Spleen (tissue), 11 donors: ENCODE measurements at regions not wholly inside any gene's neighbourhood (a gene's known extent, or its start where the extent isn't known, plus 50 kb on each side); places are given as distances from the start of the nearest gene placed in this dataset.

Experiments
- DNase-seq: peaks from one replicate; pipeline ENCODE4 v3.0.0-alpha.2; 2020
- H3K27ac ChIP-seq, 8 donors: fragments of 200-600 bp; sonication (generic) in 7 of 8; 1 replicate in 4 of 8; 2 replicates in 4 of 8; pipeline versions ENCODE4 v1.5.0 to v1.8.0; 2016 to 2021; ENCODE audit warnings: inconsistent platforms in 4 of 8, mild to moderate bottlenecking in 4 of 8, moderate library complexity in 1 of 8
- H3K27me3 ChIP-seq, 7 donors: fragments of 200-600 bp; sonication (generic) in 6 of 7; replicated peaks in 1 of 7; 1 replicate in 4 of 7; 2 replicates in 3 of 7; pipeline versions ENCODE4 v1.5.0 to v1.8.0; 2016 to 2021; ENCODE audit warnings: inconsistent platforms in 3 of 7, mild to moderate bottlenecking in 1 of 7
- H3K36me3 ChIP-seq, 6 donors: fragments of 200-600 bp; sonication (generic) in 5 of 6; 1 replicate in 4 of 6; 2 replicates in 2 of 6; pipeline versions ENCODE4 v1.5.0 to v1.8.0; 2016 to 2021; ENCODE audit warnings: inconsistent platforms in 2 of 6
- H3K4me1 ChIP-seq, 6 donors: fragments of 200-600 bp; sonication (generic) in 5 of 6; 1 replicate in 3 of 6; 2 replicates in 3 of 6; pipeline versions ENCODE4 v1.5.0 to v1.8.0; 2016 to 2021; ENCODE audit warnings: inconsistent platforms in 3 of 6
- H3K4me3 ChIP-seq, 8 donors: fragments of 200-600 bp; sonication (generic) in 7 of 8; 1 replicate in 4 of 8; 2 replicates in 4 of 8; pipeline versions ENCODE4 v1.5.0 to v1.8.0; 2016 to 2021; ENCODE audit warnings: inconsistent platforms in 4 of 8, mild to moderate bottlenecking in 4 of 8, moderate library complexity in 2 of 8
- H3K9me3 ChIP-seq, 8 donors: fragments of 200-600 bp; sonication (generic) in 7 of 8; 1 replicate in 4 of 8; 2 replicates in 4 of 8; pipeline versions ENCODE4 v1.5.0 to v1.8.0; 2016 to 2021; ENCODE audit warnings: inconsistent platforms in 4 of 8
- CTCF ChIP-seq, 11 experiments: fragments of 200-600 bp in 7 of 11; fragments of 450-650 bp in 4 of 11; sonication (generic) in 4 of 11; IDR thresholded peaks in 8 of 11; conservative IDR thresholded peaks in 3 of 11; 1 replicate in 7 of 11; 2 replicates in 4 of 11; pipeline versions ENCODE4 v1.4.0 to v1.8.0; 2016 to 2021; ENCODE audit warnings: antibody characterized with exemption in 11 of 11, inconsistent platforms in 4 of 11, mild to moderate bottlenecking in 1 of 11
- POLR2A ChIP-seq, 3 donors: fragments of 450-650 bp; IDR thresholded peaks; one replicate each; pipeline ENCODE4 v1.5.1; 2017; ENCODE audit warnings: antibody characterized with exemption in 3 of 3, mild to moderate bottlenecking in 1 of 3
- POLR2AphosphoS5 ChIP-seq, 3 donors: sonication (generic); formaldehyde crosslinking; IDR thresholded peaks; one replicate each; pipeline ENCODE4 v1.5.1; 2017; ENCODE audit warnings: antibody characterized with exemption in 3 of 3
- WGBS, 5 donors: extraction: QIAGEN DNeasy Blood & Tissue Kit in 3 of 5; methylation state at CpG; one replicate each; pipeline versions ENCODE4 v1.1.5 to v1.1.7; 2013 to 2018; 5-methylcytosine and 5-hydroxymethylcytosine counted together
- intact Hi-C: fragments of 100-400 bp; cut with DNase I; formaldehyde crosslinking; loops from one replicate; pipeline ENCODE4 v1.15.0; 2023; ENCODE audit warnings: low total_unique reads
- donor health status: healthy with polysubstance abuse.
- donor health status: DM: no; HTN: no; CAD: no; lungs with moderate emphysema.
- donor health status: DM: no; HTN: no; CAD: no.
- donor health status: Bipolar disorder and iron deficiency.
- donor health status: healthy.
- donor health status: DM: no; HTN: no; CAD: no.
- donor health status: DM: yes; HTN: yes; CAD: no.

GRCh38 chr13:33509642-33510229 lies 224.2 kb upstream of the STARD13 start:
- no peak overlapping the region for H3K4me3 ChIP-seq
- H3K27me3 ChIP-seq, result no peaks in the 10 kb centered on the region
- H3K27ac ChIP-seq, result peak overlapping the region; percentile 30 to 89 (median 80)
- no peaks in the 10 kb centered on the region for H3K9me3 ChIP-seq
- intact Hi-C loops, result no loop called here
- peaks cover 0 to 13% (median 0%) of the 10 kb centered on the region in 6 donors for H3K4me1 ChIP-seq
- DNase-seq, result peak; percentile 68
- TF ChIP-seq POLR2A (IDR thresholded peaks at IDR 0.05), result peak in 1 of 3 donors; percentile 11
- peak in 2 of 3 donors; percentile 29 to 80 for TF ChIP-seq POLR2AphosphoS5 (IDR thresholded peaks at IDR 0.05)
- peak in 1 of 11 experiments; percentile 22 for TF ChIP-seq CTCF (IDR thresholded peaks at IDR 0.05 in 8 of 11, conservative IDR thresholded peaks at IDR 0.05 in 3 of 11)
- WGBS, 5 donors, result 34 to 55% (median 38%) methylated on average over 5 of the region's 5 CpGs
- no peaks in the 10 kb centered on the region for H3K36me3 ChIP-seq

- no peak for DNase-seq
- Histone ChIP-seq H3K36me3 (no peaks in the 10 kb centered on the region), H3K4me3 (no peak overlapping the region), H3K27me3 (no peaks in the 10 kb centered on the region), H3K4me1 (peaks cover 0 to 13% (median 0%) of the 10 kb centered on the region in 6 donors), H3K9me3 (no peaks in the 10 kb centered on the region), H3K27ac (peak overlapping the region in 7 of 8 donors; percentile 30 to 89 (median 82))
- intact Hi-C loops, result no loop called here
- no peak for TF ChIP-seq POLR2A (IDR thresholded peaks at IDR 0.05)
- TF ChIP-seq CTCF (IDR thresholded peaks at IDR 0.05 in 8 of 11, conservative IDR thresholded peaks at IDR 0.05 in 3 of 11), result no peak
- no peak for TF ChIP-seq POLR2AphosphoS5 (IDR thresholded peaks at IDR 0.05)
Observed at GRCh38 chr13:33510350-33510970, 224.9 kb upstream of the STARD13 start.

GRCh38 chr13:33512880-33513554 lies 227.5 kb upstream of the STARD13 start:
- intact Hi-C loops, result no loop called here
- 72 to 83% (median 77%) methylated on average over 2 of the region's 2 CpGs for WGBS, 5 donors
- Histone ChIP-seq H3K4me3 (no peak overlapping the region), H3K9me3 (no peaks in the 10 kb centered on the region), H3K4me1 (peaks cover 0 to 13% (median 0%) of the 10 kb centered on the region in 6 donors), H3K27me3 (no peaks in the 10 kb centered on the region), H3K27ac (no peak overlapping the region), H3K36me3 (no peaks in the 10 kb centered on the region)
- DNase-seq, result no peak
- no peak for TF ChIP-seq POLR2AphosphoS5 (IDR thresholded peaks at IDR 0.05)
- no peak for TF ChIP-seq POLR2A (IDR thresholded peaks at IDR 0.05)
- TF ChIP-seq CTCF (IDR thresholded peaks at IDR 0.05 in 8 of 11, conservative IDR thresholded peaks at IDR 0.05 in 3 of 11), result no peak

- WGBS, 5 donors, result 86 to 95% (median 88%) methylated on average over 4 of the region's 4 CpGs
- Histone ChIP-seq H3K36me3 (no peaks in the 10 kb centered on the region), H3K9me3 (no peaks in the 10 kb centered on the region), H3K27me3 (no peaks in the 10 kb centered on the region), H3K27ac (peak overlapping the region in 6 of 8 donors; percentile 18 to 69 (median 60)), H3K4me3 (no peak overlapping the region), H3K4me1 (peaks cover 0 to 11% (median 0%) of the 10 kb centered on the region in 6 donors)
- DNase-seq, result no peak
- intact Hi-C loops, result no loop called here
- TF ChIP-seq POLR2A (IDR thresholded peaks at IDR 0.05) (no peak), CTCF (IDR thresholded peaks at IDR 0.05 in 8 of 11, conservative IDR thresholded peaks at IDR 0.05 in 3 of 11) (no peak), POLR2AphosphoS5 (IDR thresholded peaks at IDR 0.05) (no peak)
Observed at GRCh38 chr13:33514362-33514761, 228.8 kb upstream of the STARD13 start.
